Loucy (cell line): ENCODE measurements at regions not wholly inside any gene's neighbourhood (a gene's known extent, or its start where the extent isn't known, plus 50 kb on each side); places are given as distances from the start of the nearest gene placed in this dataset.

ENCODE experiments used
- H2AFZ ChIP-seq: fragments of 200-600 bp; sonication (generic); 2 replicates; pipeline ENCODE4 v1.6.0; 2016; ENCODE audit warnings: antibody characterized with exemption, mild to moderate bottlenecking, low read length, moderate library complexity
- H3F3A ChIP-seq: fragments of 200-600 bp; 2 replicates; pipeline ENCODE4 v1.6.0; 2016; ENCODE audit warnings: antibody characterized with exemption, low read depth, mild to moderate bottlenecking
- H3K27me3 ChIP-seq: fragments of 200-600 bp; sonication (generic); 2 replicates; pipeline ENCODE4 v1.6.1; 2014; ENCODE audit warnings: low read length, mild to moderate bottlenecking; ENCODE audit not compliant: insufficient read depth, poor library complexity, severe bottlenecking
- H3K36me3 ChIP-seq: fragments of 200-600 bp; sonication (generic); 2 replicates; pipeline ENCODE4 v1.6.1; 2016; ENCODE audit warnings: low read length; ENCODE audit not compliant: insufficient read depth
- H3K4me1 ChIP-seq: fragments of 200-600 bp; sonication (generic); 2 replicates; pipeline ENCODE4 v1.5.1; 2014; ENCODE audit warnings: low read length, mild to moderate bottlenecking; ENCODE audit not compliant: insufficient read depth, poor library complexity, severe bottlenecking
- H3K4me2 ChIP-seq: fragments of 200-600 bp; sonication (generic); 2 replicates; pipeline ENCODE4 v1.6.0; 2014; ENCODE audit warnings: antibody characterized with exemption, low read length, low read depth, mild to moderate bottlenecking; ENCODE audit not compliant: poor library complexity, severe bottlenecking
- H3K4me3 ChIP-seq: fragments of 200-600 bp; sonication (generic); 2 replicates; pipeline ENCODE4 v1.5.1; 2014; ENCODE audit warnings: low read length, mild to moderate bottlenecking, mixed read lengths; ENCODE audit not compliant: poor library complexity, severe bottlenecking
- H3K79me2 ChIP-seq: fragments of 200-600 bp; sonication (generic); 2 replicates; pipeline ENCODE4 v1.6.1; 2014; ENCODE audit warnings: low read length; ENCODE audit not compliant: insufficient read depth
- H3K9ac ChIP-seq: fragments of 200-600 bp; sonication (generic); 2 replicates; pipeline ENCODE4 v1.6.0; 2014; ENCODE audit warnings: mild to moderate bottlenecking, low read depth, low read length, moderate library complexity; ENCODE audit not compliant: poor library complexity, severe bottlenecking
- H3K9me2 ChIP-seq: fragments of 200-600 bp; sonication (generic); replicated peaks from 2 replicates; pipeline ENCODE4 v1.6.1; 2016; ENCODE audit warnings: low read depth, low read length, mixed read lengths
- H3K9me3 ChIP-seq: fragments of 200-600 bp; sonication (generic); 2 replicates; pipeline ENCODE4 v1.6.1; 2014; ENCODE audit warnings: mild to moderate bottlenecking, antibody characterized with exemption, low read length, low read depth; ENCODE audit not compliant: insufficient read depth
- H4K20me1 ChIP-seq: fragments of 200-600 bp; sonication (generic); 2 replicates; pipeline ENCODE4 v1.6.0; 2014; ENCODE audit warnings: antibody characterized with exemption, low read length, mild to moderate bottlenecking; ENCODE audit not compliant: insufficient read depth, poor library complexity, severe bottlenecking
- EZH2phosphoT487 ChIP-seq: fragments of 200-600 bp; IDR thresholded peaks from 2 replicates; pipeline ENCODE4 v1.6.1; 2018; ENCODE audit warnings: antibody characterized with exemption, mild to moderate bottlenecking, moderate library complexity, borderline replicate concordance
- TF ChIP-seq, protein P1 (sequence below): fragments of 200-600 bp; sonication (generic); conservative IDR thresholded peaks from 2 replicates; pipeline ENCODE4 v1.5.1; 2014; ENCODE audit warnings: mild to moderate bottlenecking, antibody characterized with exemption, low read length

DNA sequence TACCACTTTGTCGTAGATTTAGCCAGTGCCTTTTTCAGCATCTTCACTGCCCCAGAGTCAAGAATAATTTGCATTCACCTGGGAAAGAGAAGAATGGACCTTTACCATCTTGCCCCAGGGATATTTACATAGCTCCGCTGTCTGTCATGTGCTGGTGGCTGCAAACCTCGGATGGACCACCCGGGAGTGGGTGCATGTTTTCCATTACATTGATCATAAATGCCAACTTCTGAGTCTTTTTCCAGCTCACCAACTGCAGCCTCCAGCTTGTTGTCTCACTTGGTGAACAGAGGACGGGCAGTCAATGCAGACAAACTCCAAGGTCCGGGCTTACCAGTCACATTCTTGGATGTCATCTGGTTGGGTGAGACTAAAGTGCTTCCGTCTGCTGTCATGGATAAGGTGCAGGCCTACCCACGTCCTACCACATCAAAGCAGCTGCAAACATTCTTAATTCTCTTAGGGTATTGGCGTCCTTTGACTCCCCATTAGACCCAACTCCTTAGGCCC, 155.8 kb upstream of the APC start:
- no peaks in the 10 kb centered on the region for H3K27me3 ChIP-seq
- no peak overlapping the region for H3K9ac ChIP-seq
- H3F3A ChIP-seq = no peaks in the 10 kb centered on the region
- H4K20me1 ChIP-seq = no peaks in the 10 kb centered on the region
- H3K4me2 ChIP-seq = peak overlapping the region; percentile 65
- no peaks in the 10 kb centered on the region for H3K9me3 ChIP-seq
- no peaks in the 10 kb centered on the region for H3K36me3 ChIP-seq
- no peaks in the 10 kb centered on the region for H3K9me2 ChIP-seq
- TF ChIP-seq EZH2phosphoT487 = no peak
- TF ChIP-seq, protein P1, sequence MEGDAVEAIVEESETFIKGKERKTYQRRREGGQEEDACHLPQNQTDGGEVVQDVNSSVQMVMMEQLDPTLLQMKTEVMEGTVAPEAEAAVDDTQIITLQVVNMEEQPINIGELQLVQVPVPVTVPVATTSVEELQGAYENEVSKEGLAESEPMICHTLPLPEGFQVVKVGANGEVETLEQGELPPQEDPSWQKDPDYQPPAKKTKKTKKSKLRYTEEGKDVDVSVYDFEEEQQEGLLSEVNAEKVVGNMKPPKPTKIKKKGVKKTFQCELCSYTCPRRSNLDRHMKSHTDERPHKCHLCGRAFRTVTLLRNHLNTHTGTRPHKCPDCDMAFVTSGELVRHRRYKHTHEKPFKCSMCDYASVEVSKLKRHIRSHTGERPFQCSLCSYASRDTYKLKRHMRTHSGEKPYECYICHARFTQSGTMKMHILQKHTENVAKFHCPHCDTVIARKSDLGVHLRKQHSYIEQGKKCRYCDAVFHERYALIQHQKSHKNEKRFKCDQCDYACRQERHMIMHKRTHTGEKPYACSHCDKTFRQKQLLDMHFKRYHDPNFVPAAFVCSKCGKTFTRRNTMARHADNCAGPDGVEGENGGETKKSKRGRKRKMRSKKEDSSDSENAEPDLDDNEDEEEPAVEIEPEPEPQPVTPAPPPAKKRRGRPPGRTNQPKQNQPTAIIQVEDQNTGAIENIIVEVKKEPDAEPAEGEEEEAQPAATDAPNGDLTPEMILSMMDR = no peak
- H3K4me1 ChIP-seq = peaks cover 22% of the 10 kb centered on the region
- peak overlapping the region; percentile 27 for H3K4me3 ChIP-seq
- H2AFZ ChIP-seq = no peak overlapping the region
- no peaks in the 10 kb centered on the region for H3K79me2 ChIP-seq

DNA sequence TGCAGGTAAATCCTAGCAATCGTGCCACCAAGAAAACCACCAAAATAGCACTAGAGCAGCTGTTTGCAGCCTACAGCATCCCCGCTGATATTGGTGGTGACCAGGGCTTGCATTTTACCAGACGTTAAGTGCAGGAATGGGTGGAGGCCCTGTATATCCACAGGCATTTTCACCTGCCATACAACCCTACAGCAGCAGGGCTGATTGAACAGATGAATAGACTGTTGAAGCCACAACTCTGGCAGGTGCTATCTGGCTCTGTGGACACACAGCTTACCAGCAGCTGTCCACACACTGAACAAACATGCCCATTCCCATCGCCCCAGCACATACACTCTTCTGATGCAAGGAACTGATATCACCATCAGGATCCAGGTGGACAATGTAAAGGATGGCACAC, 154.5 kb upstream of the APC start:
- Histone ChIP-seq H3K36me3 (no peaks in the 10 kb centered on the region), H3K79me2 (no peaks in the 10 kb centered on the region), H3K4me1 (peaks cover 22% of the 10 kb centered on the region), H3F3A (no peaks in the 10 kb centered on the region), H3K4me3 (no peak overlapping the region), H3K27me3 (no peaks in the 10 kb centered on the region), H3K9ac (no peak overlapping the region), H3K9me3 (no peaks in the 10 kb centered on the region), H4K20me1 (no peaks in the 10 kb centered on the region), H3K4me2 (peak overlapping the region; percentile 65), H2AFZ (no peak overlapping the region), H3K9me2 (no peaks in the 10 kb centered on the region)
- TF ChIP-seq EZH2phosphoT487 = no peak
- TF ChIP-seq, protein P1 = no peak

DNA sequence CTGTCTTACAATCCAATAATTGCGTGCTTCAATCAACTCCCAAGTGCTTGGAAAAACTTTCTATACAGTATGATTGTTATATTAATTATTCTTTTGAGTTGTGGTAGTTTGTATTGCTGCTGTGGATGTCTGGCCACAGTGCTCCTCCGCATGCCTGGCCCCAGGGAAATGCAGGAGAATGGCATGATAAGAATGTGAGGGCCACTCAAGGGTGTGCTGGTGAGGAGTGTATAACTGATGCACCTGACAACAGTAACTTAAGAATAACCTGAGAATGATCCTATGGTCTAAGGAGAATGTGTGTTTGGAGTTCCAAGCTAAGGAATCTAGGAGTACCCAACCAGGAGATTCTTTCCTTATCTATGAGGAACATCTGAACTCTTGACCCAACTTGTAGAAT, 152.9 kb upstream of the APC start:
- no peak overlapping the region for H2AFZ ChIP-seq
- TF ChIP-seq EZH2phosphoT487 = no peak
- TF ChIP-seq, protein P1 = no peak

More for the DNA sequence above, 152.9 kb upstream of the APC start:
- Histone ChIP-seq H3K4me1 (peaks cover 22% of the 10 kb centered on the region), H3K9me2 (no peaks in the 10 kb centered on the region), H4K20me1 (no peaks in the 10 kb centered on the region), H3K36me3 (no peaks in the 10 kb centered on the region), H3K4me2 (no peak overlapping the region), H3K9me3 (no peaks in the 10 kb centered on the region), H3K27me3 (no peaks in the 10 kb centered on the region), H3K9ac (no peak overlapping the region), H3K79me2 (no peaks in the 10 kb centered on the region), H3F3A (no peaks in the 10 kb centered on the region), H3K4me3 (no peak overlapping the region)
